GM12872 (cell line): ENCODE measurements at regions not wholly inside any gene's neighbourhood (a gene's known extent, or its start where the extent isn't known, plus 50 kb on each side); places are given as distances from the start of the nearest gene placed in this dataset.

Experiments
- TF ChIP-seq, protein P1 (sequence below): IDR thresholded peaks from 3 replicates; pipeline ENCODE4 v1.5.1; 2011; ENCODE audit warnings: low read depth, mild to moderate bottlenecking, low read length, moderate library complexity; ENCODE audit not compliant: insufficient read depth

- TF ChIP-seq, protein P1, sequence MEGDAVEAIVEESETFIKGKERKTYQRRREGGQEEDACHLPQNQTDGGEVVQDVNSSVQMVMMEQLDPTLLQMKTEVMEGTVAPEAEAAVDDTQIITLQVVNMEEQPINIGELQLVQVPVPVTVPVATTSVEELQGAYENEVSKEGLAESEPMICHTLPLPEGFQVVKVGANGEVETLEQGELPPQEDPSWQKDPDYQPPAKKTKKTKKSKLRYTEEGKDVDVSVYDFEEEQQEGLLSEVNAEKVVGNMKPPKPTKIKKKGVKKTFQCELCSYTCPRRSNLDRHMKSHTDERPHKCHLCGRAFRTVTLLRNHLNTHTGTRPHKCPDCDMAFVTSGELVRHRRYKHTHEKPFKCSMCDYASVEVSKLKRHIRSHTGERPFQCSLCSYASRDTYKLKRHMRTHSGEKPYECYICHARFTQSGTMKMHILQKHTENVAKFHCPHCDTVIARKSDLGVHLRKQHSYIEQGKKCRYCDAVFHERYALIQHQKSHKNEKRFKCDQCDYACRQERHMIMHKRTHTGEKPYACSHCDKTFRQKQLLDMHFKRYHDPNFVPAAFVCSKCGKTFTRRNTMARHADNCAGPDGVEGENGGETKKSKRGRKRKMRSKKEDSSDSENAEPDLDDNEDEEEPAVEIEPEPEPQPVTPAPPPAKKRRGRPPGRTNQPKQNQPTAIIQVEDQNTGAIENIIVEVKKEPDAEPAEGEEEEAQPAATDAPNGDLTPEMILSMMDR, result no peak
These were observed 300.7 kb upstream of the ROBO1 start for GRCh38 chr3:80068459-80068858.

DNA sequence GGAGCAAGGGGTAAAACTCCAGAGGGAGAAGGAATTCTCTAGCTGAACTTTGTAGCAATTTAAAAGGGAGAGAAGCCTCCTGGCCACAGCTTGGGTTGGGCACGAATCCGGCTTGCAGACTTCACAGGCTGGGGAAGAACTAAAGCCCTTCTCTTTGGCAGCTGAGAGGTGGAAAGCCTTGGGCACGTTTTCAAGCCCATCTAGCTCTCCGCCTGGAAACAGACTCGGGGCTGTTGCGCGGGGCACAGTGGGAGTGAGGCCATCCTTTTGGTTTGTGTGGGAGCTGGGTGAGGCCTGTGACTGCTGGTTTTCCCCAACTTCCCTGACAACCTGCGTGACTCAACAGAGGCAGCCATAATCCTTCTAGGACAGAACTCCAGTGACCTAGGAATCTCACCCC, 295.7 kb upstream of the ROBO1 start:
- TF ChIP-seq, protein P1, result no peak

DNA sequence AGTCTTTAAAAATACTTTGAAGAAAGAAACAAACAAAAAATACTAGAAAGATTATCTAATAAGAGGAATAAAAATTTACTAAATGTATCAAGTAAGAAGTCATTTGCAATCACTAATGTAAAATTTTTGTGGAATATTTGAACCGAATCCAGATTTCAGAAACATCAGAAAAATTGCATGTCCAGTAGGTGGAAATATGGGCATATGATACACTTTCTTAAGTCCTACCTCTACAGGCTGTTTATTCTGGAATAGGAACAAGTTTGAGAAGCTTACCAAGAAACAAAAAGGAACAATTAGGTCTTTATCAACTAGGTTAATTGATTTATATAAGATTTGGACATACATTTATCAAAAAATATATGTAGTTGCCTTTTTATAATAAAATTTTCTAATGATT, 292.9 kb upstream of the ROBO1 start:
- TF ChIP-seq, protein P1, result no peak

DNA sequence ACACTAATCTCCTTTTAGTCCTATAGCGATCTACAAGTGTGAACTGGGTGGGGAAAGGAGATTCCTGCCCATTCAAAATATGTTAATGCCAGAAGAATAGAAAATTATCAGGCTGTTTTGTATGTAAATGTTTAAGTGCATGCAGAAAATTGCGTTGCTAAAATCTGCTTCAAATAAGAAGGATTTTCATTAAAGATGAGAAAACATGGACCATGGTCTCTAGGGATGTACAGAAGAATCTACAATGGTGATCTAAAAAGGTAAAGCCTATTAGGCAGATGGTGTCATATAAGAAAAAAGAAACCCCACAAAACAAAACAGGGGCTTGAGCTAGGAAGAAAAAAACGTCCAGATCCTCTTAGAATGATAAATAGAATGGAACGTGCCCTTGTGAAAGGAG, 287.5 kb upstream of the ROBO1 start:
- TF ChIP-seq, protein P1, result no peak

GRCh38 chr3:80052271-80052670, 284.5 kb upstream of the ROBO1 start:
- TF ChIP-seq, protein P1, result no peak

GRCh38 chr3:80051602-80051962, 283.8 kb upstream of the ROBO1 start:
- TF ChIP-seq, protein P1, result no peak

DNA sequence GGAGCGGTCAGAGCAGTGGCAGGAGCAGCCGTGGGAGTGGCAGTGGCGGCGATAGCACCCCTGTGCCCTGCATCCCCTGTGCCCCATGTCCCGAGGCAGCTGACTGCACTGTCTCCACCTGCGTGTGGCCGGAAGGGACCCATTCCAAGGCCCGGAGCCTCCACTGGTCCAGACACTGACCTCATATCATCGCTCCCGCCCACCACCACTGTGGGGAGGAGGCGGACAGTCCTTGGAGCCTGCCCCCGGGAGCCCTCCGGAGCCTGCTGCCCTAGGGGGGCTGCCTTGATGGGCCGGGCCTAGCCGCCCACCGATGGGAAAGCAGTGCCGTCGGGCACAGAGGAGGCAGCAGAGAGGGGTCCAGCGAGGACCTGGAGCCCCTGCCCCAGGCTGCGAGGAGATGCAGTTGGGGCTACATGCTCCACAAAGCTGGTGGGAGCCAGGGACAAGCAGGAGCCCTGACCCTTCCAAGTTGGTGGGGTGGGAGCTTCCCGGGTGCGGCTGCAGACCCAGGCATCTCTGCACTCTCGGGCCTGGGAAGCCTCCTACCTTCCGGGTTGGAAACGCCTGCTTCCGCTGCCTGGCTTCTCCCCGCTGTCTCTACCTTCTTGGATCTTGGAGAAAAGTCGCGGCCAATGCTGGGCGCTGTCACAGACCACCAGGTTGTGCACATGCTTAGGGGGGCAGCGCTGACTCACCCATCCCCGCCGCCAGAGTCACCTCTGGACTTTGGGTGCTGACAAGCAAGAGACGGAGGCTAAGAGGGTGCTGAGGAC, 283.2 kb upstream of the ROBO1 start:
- TF ChIP-seq, protein P1, result no peak

- TF ChIP-seq, protein P1, result no peak
These were observed 275.4 kb upstream of the ROBO1 start for GRCh38 chr3:80043226-80043625.
